Stimulated activated CD8-positive, alpha-beta memory T cell treated with anti-CD3 and anti-CD28 coated beads, Interleukin-4, amount 100 ng/mL, for 4 hours (primary cell): ENCODE measurements at regions not wholly inside any gene's neighbourhood (a gene's known extent, or its start where the extent isn't known, plus 50 kb on each side); places are given as distances from the start of the nearest gene placed in this dataset.

ENCODE experiments used
- DNase-seq, 2 donors: peaks; one replicate each; pipeline ENCODE4 v3.0.0-alpha.2; 2020; ENCODE audit warnings: low read depth in 2 of 2, low spot score in 1 of 2

- DNase-seq = no peak
Observed at GRCh38 chr16:51629576-51629975, 478.5 kb upstream of the SALL1 start.

GRCh38 chr16:51624080-51624775, 473.2 kb upstream of the SALL1 start:
- no peak for DNase-seq

GRCh38 chr16:51621610-51622009, 470.5 kb upstream of the SALL1 start:
- DNase-seq = no peak

DNA sequence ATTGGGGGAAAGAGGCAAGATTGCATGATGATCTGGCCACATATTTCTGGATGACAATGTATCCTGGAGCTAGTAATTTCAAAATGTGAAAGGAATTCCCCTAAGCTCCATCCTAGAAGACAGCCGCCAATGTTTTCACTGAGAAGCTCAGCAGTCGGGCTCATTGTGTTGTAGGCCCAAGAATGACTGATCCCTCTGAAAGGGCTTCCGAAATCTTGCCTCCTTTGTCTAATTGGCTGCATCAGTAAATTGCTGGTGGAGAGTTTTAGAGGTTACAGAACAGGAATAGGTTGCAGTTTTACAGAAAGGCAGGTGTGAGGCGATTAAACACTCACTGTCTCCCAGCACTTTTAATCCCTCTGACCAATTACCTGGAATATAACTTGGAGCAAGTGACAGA, 464.1 kb upstream of the SALL1 start:
- no peak for DNase-seq

DNA sequence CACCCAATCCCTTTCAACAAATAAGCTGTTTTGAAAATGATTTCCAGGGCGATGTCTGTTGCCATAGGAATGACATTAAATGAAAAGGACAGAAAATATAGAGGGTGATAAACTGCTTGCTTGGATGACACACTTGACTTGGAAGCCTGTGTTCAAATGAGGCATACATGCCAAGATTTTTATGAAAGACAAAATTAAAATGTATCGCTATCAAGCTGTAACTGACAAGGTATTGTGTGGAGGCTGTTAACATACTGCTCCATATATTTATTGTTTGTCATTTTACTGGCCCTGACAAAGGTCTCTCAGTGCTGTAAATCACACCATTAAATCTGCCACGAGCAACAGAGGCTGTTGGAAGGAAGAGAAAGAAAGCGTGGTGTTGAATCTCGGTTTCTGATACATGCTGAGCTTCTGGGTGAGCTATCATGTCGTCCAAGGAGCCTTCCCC, 456.2 kb upstream of the SALL1 start:
- DNase-seq = no peak

DNA sequence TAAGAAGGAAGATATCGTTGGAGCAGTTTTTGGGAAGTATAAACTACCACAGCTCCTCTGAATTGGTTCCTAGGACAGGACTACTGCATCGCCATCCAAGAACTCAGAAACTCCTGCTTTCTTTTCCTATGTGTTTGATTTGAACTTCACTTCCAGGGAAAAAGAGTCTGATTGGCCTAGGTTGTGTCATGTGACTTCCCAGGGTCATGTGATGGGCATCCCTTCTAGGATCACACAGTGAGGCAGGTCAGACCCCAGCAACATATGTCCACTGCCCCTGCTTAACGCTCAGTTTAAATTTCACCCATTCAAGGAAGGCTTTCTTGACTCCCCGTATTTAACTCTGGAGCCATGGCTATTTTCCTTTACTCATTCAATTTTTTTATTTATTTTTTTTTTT, 445.2 kb upstream of the SALL1 start:
- no peak for DNase-seq

DNA sequence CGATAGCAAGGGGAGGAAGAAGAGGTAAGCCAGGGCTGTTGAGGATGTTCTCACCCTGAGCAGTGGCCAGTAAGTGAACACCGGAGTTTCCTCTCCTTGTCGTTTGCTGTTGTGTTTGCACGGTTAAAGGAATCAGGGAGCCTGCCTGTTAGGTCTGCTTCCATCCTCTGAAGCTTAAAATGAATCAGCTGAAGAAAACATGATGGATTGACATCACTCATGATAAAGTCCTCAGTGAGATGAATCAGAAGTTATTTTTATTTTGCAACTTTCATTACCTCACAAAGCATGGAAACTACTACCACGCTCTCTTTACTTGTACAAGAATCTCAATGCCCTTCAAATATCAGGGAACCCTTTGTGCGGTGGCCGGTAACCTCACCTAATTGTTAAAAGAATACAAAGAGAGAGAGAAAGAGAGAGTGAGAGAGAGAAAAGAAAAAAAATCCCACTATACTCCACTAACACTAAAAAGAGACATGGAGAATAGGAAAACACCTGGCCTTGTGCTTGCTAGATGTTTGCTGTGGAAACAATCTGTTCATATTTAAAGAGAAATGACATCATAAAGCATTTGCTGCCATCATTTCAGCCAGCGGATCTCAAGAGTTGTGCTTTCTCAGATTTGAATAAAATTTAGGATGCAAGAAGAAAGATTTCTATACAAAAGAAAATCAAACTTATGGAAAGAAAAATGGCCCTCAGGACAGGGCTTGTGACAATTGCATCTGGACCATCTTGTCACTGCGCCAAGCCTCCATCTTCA, 441.6 kb upstream of the SALL1 start:
- no peak for DNase-seq

DNA sequence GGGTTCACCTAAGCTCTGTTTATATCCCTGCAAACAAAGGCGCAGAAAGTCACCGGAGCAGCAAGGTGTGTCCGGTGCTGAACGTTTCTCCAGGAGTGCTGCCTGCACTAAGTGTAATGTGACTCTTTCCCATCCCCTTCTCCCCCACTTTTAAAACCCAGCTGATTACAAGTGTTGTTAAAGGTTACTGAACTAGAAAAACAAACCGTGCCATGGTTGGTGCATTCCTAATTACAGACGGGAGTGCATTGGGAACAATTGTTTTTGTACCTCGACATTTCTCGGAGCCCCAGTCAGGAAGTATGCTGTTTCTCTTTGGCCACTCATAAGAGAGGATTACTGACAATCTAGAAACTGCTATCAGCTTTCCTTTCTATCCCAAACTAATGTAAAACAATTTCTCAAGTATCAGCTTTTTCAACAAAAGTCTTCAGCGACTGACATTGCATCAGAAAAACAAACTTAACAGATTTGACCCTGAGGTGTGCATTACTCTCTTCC, 441.0 kb upstream of the SALL1 start:
- no peak for DNase-seq

- no peak for DNase-seq
Observed at GRCh38 chr16:51591480-51591879, 440.4 kb upstream of the SALL1 start.

GRCh38 chr16:51579652-51580360, 428.7 kb upstream of the SALL1 start:
- no peak for DNase-seq

GRCh38 chr16:51577621-51578303, 426.7 kb upstream of the SALL1 start:
- DNase-seq = no peak

DNA sequence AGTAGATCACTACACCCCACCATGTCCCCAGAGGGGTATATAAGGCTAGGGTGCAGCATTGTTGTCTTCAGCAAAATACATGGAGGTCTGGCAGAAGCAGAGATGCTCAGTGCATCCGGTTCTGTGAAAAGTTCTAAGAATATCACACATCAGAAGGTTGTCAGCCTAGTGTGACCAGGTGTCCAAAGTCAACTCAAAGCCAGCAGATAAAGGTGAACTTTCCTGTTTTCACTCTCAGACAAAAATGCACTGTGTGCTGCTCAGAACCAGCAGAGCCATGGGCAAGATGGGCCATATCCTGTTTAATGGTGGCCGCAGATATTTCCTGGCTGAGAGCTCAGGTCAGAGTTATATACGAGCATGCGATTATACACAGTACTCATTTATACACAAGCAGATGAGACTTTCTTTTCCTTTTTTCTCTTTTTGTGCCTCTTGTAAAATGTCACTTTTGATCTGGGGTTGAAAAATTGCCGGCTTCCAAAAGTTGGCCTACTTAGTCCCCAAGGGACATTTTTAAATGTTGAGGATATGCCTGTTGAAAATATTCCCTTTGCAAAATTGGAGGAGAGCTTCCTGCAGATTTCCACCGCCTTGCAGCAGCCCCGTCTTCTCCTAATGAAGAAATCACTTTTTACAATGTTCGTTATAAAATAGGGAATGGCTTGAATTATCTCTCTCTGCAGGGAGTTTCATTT, 425.6 kb upstream of the SALL1 start:
- DNase-seq = no peak

DNA sequence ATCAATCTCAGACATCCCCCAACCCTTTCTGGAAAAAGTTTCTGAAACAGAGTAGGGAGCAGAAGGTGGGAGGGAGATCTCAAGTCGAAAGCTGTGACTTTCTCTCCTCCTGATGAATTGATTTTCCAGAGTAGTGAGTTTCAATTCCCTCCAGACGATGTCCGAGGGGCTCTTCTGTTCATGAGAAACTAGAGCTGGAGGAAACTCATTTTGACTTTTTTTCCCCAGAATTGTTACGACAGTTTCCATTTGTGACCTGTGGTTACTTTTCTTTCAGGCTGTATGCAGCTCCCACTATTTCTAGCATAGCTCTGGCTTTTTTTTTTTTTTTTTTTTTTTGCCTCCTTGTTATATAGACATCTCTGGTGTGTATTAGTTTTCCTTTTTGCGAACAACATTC, 422.1 kb upstream of the SALL1 start:
- DNase-seq = no peak

- no peak for DNase-seq
Observed at GRCh38 chr16:51569203-51569931, 418.3 kb upstream of the SALL1 start.

DNA sequence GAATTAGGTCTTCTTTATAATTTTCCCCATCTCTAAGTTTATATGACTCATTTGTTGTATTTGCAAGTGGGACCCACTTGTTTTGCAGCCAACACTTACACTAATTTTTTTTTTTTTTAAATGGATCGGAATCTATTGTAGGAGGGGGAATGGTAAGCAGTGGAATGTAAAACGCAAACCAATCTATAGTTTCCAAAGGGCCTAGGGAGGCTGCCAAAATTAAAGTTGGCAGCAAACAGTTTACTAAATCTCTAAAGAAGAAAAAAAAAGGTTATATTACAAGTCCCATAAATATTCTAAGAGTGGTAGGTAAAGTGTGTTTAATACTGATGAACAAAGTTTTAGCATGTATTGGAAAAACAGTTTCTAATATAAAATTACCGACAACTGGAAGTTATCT, 416.8 kb upstream of the SALL1 start:
- no peak for DNase-seq

DNA sequence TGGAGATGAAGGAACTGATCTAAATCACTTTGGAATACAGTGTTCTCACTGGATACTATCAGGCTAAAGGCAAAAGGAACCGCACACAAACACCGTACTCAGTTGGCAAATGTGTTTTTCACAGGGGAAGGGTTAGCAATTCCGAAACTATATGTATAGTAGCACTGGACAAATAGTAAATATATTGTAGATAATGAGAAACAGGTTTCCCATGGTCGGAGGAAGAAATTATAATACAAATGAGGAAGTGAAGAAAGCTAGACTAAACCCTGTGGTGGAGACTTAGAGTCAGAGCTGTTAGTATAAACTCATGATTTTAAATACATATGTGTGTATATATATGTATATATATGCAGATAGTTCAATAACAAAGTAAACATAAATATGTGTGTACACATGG, 414.1 kb upstream of the SALL1 start:
- no peak for DNase-seq

- no peak for DNase-seq
Observed at GRCh38 chr16:51562891-51563290, 411.8 kb upstream of the SALL1 start.

- DNase-seq = no peak
Observed at GRCh38 chr16:51559901-51560300, 408.8 kb upstream of the SALL1 start.

DNA sequence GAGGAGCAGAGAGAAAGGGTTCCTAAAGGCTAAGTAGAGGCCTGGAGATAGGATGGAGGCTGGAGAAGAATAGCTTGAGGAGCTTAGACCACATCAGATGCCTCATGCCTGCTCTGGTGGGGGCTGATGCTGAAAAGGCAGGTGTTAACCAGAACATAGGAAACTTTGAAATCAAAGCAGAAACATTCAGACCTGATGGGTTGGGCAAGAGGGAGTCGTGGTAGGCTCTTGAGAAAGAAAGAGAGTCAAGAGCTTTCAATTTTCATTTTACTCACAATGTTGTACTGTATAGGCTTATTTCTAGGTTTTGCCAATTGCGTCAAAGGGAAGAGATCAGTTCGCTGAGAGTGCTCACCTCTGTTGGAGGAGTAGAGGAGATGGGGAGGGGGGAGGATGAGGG, 406.6 kb upstream of the SALL1 start:
- no peak for DNase-seq

DNA sequence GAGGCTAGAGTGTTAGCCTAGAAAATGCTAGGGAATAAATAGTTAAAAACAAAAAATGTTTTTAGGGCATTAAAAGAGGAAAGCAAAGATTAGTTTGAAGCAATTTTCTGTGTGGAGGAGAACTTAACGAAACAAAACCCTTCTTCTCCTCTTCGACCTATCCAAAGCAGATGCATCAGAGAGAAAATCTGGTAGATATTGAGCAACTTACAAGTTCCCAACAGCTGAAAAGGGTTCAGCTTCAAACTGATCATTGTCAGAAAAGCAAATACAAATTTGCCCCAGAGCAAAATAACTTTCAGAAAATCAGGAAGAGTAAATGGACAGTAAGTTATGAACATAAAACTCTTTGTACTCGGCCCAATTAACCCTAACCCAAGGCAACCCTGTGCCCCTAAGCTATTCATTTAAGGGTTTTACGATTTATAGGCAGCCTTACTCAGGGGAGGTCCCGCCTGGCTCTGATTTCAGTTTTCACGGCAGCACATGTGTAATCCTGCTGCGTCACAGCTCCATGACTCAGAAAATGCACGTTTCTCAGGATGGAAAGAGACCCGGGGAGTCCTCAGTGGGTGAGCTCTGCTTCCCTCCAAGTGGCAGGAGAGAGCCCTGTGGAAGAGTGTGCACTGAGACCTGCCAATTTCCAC, 405.7 kb upstream of the SALL1 start:
- DNase-seq = no peak
